PC-9 (cell line): ENCODE measurements at regions not wholly inside any gene's neighbourhood (a gene's known extent, or its start where the extent isn't known, plus 50 kb on each side); places are given as distances from the start of the nearest gene placed in this dataset.

Experiments
- CTCF ChIP-seq: fragments of 200-600 bp; sonication (generic); conservative IDR thresholded peaks from 2 replicates; pipeline ENCODE4 v1.6.1; 2017; ENCODE audit warnings: mixed run types, antibody characterized with exemption, mild to moderate bottlenecking, moderate library complexity
- EZH2 ChIP-seq: fragments of 200-600 bp; sonication (generic); IDR thresholded peaks from 2 replicates; pipeline ENCODE4 v1.8.0; 2017; ENCODE audit warnings: antibody characterized with exemption, low read depth

GRCh38 chr3:22189616-22190015 is 438.6 kb upstream of the ZNF385D start:
- TF ChIP-seq CTCF (no peak), EZH2 (no peak)
